Endothelial cell of umbilical vein (primary cell): ENCODE measurements at regions not wholly inside any gene's neighbourhood (a gene's known extent, or its start where the extent isn't known, plus 50 kb on each side); places are given as distances from the start of the nearest gene placed in this dataset.

Source experiments
- BruUV-seq: library from RNA; stranded (reverse); fragments of 400-500 nt; replicated peaks from 2 replicates; lab custom pipeline; 2021; lab: Mats Ljungman, UMichigan
- CTCF ChIA-PET: fragments of 300-600, 350-600 bp; sonication (Branson Sonifier 250); formaldehyde crosslinking; loops from one replicate; lab custom pipeline; 2021; ENCODE audit warnings: antibody characterized with exemption, inconsistent platforms; lab: Charles Lee
- POLR2A ChIA-PET: fragments of 300-600, 350-600 bp; sonication (Branson Sonifier 250); formaldehyde crosslinking; loops from one replicate; lab custom pipeline; 2021; ENCODE audit warnings: antibody characterized with exemption, inconsistent platforms; lab: Charles Lee
- DNase-seq: peaks from one replicate; pipeline ENCODE4 v3.0.0-alpha.2; 2011; ENCODE audit warnings: low read depth, low spot score
- FAIRE-seq: peaks from 2 replicates; lab custom pipeline; 2011; peaks lifted over from hg19 to GRCh38; lab: Jason Lieb, UNC
- H2AFZ ChIP-seq: 2 replicates; pipeline ENCODE4 v1.6.0; 2012; ENCODE audit warnings: low read depth, low read length, control low read depth, inconsistent platforms
- H3K27ac ChIP-seq: 2 replicates; pipeline ENCODE4 v1.5.1; 2011; ENCODE audit warnings: low read depth, mild to moderate bottlenecking, control low read depth, low read length, moderate library complexity; ENCODE audit not compliant: insufficient read depth
- H3K27me3 ChIP-seq, 2 experiments: 2 replicates each; pipeline versions ENCODE4 v1.6.0 to v1.6.1; 2011; ENCODE audit warnings: low read length in 2 of 2, mixed read lengths in 1 of 2; ENCODE audit not compliant: control insufficient read depth in 2 of 2, insufficient read depth in 2 of 2
- H3K36me3 ChIP-seq, 2 experiments: 2 replicates in 1 of 2; 3 replicates in 1 of 2; pipeline ENCODE4 v1.5.1; 2011; ENCODE audit warnings: low read length in 2 of 2, mild to moderate bottlenecking in 1 of 2, moderate library complexity in 1 of 2; ENCODE audit not compliant: control insufficient read depth in 2 of 2, insufficient read depth in 2 of 2; ENCODE audit errors: extremely low read depth in 1 of 2
- H3K4me1 ChIP-seq: 3 replicates; pipeline ENCODE4 v1.5.1; 2011; ENCODE audit warnings: mild to moderate bottlenecking, low read length; ENCODE audit not compliant: control insufficient read depth, insufficient read depth; ENCODE audit errors: extremely low read depth
- H3K4me2 ChIP-seq: 2 replicates; pipeline ENCODE4 v1.6.1; 2011; ENCODE audit warnings: low read length, control low read depth, mixed read lengths; ENCODE audit not compliant: insufficient read depth
- H3K4me3 ChIP-seq, 3 experiments: fragments of 200-600 bp in 1 of 3; sonication (generic), shearing (Covaris generic) in 1 of 3; replicated peaks in 1 of 3; 2 replicates each; pipeline ENCODE4 v1.5.1; 2011 to 2016; ENCODE audit warnings: control low read depth in 3 of 3, low read length in 3 of 3, mild to moderate bottlenecking in 2 of 3, inconsistent platforms in 1 of 3, low read depth in 1 of 3, moderate library complexity in 1 of 3; ENCODE audit not compliant: insufficient read depth in 1 of 3
- H3K79me2 ChIP-seq: 2 replicates; pipeline ENCODE4 v1.6.0; 2012; ENCODE audit warnings: low read length, inconsistent platforms; ENCODE audit not compliant: control insufficient read depth, insufficient read depth
- H3K9ac ChIP-seq: replicated peaks from 2 replicates; pipeline ENCODE3; 2011; ENCODE audit warnings: low read length, control low read depth; ENCODE audit not compliant: insufficient read depth; ENCODE audit errors: extremely low read depth
- H3K9me1 ChIP-seq: replicated peaks from 3 replicates; pipeline ENCODE4 v1.6.0; 2011; ENCODE audit warnings: mild to moderate bottlenecking, low read length; ENCODE audit not compliant: control insufficient read depth, insufficient read depth; ENCODE audit errors: extremely low read depth
- H3K9me3 ChIP-seq: replicated peaks from 2 replicates; pipeline ENCODE4 v1.5.1; 2012; ENCODE audit warnings: low read length, inconsistent platforms; ENCODE audit not compliant: control insufficient read depth, insufficient read depth
- H4K20me1 ChIP-seq: replicated peaks from 2 replicates; pipeline ENCODE3; 2011; ENCODE audit warnings: mild to moderate bottlenecking, low read length; ENCODE audit not compliant: control insufficient read depth, insufficient read depth; ENCODE audit errors: extremely low read depth
- CTCF ChIP-seq, 2 donors: IDR thresholded peaks; 1 replicate in 1 of 2; 2 replicates in 1 of 2; pipeline ENCODE4 v1.5.1; 2011; ENCODE audit warnings: low read length in 2 of 2, mild to moderate bottlenecking in 2 of 2, moderate library complexity in 2 of 2, control low read depth in 1 of 2, inconsistent platforms in 1 of 2, low read depth in 1 of 2; ENCODE audit not compliant: insufficient read depth in 1 of 2; ENCODE audit errors: extremely low read depth in 1 of 2
- EZH2 ChIP-seq: IDR thresholded peaks from 2 replicates; pipeline ENCODE4 v1.6.1; 2012; ENCODE audit warnings: borderline replicate concordance, low read depth, mild to moderate bottlenecking, moderate library complexity, low read length, inconsistent platforms; ENCODE audit not compliant: severe bottlenecking
- FOS ChIP-seq: IDR thresholded peaks from 2 replicates; pipeline ENCODE4 v1.6.1; 2011; ENCODE audit warnings: mild to moderate bottlenecking, low read length, moderate library complexity, borderline replicate concordance; ENCODE audit not compliant: insufficient read depth
- GATA2 ChIP-seq: IDR thresholded peaks from 2 replicates; pipeline ENCODE4 v1.7.0; 2011; ENCODE audit warnings: low read depth, mild to moderate bottlenecking, moderate library complexity, mixed read lengths, low read length; ENCODE audit not compliant: insufficient read length, insufficient read depth
- dilution Hi-C: fragments of 300-500 bp; cut with MboI; formaldehyde crosslinking; loops from one replicate; pipeline ENCODE4 v1.15.0; 2019; ENCODE audit warnings: low sequenced_read_pairs; ENCODE audit not compliant: extremely low pct_ligation_motif_present
- intact Hi-C: fragments of 100-400 bp; cut with micrococcal nuclease; formaldehyde crosslinking; loops from one replicate; pipeline ENCODE4 v1.10.0; 2022
- TF ChIP-seq, protein P1 (sequence below): IDR thresholded peaks from 2 replicates; pipeline ENCODE4 v1.6.1; 2011; ENCODE audit not compliant: insufficient read depth, insufficient read length

- Histone ChIP-seq H4K20me1 (no peaks in the 10 kb centered on the region), H3K9me3 (no peaks in the 10 kb centered on the region), H3K27me3 (no peaks in the 10 kb centered on the region), H3K4me1 (no peaks in the 10 kb centered on the region), H3K4me3 (no peak overlapping the region), H3K9me1 (no peaks in the 10 kb centered on the region), H3K4me2 (no peak overlapping the region), H3K79me2 (no peaks in the 10 kb centered on the region), H3K9ac (no peak overlapping the region), H2AFZ (no peak overlapping the region), H3K27ac (no peak overlapping the region), H3K36me3 (no peaks in the 10 kb centered on the region)
- FAIRE-seq (no peak), DNase-seq (no peak)
- TF ChIP-seq EZH2 = no peak
- TF ChIP-seq FOS = no peak
- TF ChIP-seq CTCF (IDR thresholded peaks at IDR 0.05; ENCODE audit: extremely low read depth in 1 of 2, insufficient read depth in 1 of 2, low read depth in 1 of 2, low read length in 2 of 2) = no peak
- TF ChIP-seq, protein P1, sequence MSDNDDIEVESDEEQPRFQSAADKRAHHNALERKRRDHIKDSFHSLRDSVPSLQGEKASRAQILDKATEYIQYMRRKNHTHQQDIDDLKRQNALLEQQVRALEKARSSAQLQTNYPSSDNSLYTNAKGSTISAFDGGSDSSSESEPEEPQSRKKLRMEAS = no peak
- no peak for TF ChIP-seq GATA2
- ChIA-PET CTCF (no interaction called here), POLR2A (no interaction called here)
- intact Hi-C loops (no loop called here), dilution Hi-C loops (no loop called here)
- no TSS peak for BruUV-seq
Measured at GRCh38 chr3:106678657-106679390, 698.4 kb upstream of the CCDC54 start.
